Fibroblast of skin of left biceps (primary cell): ENCODE measurements at regions not wholly inside any gene's neighbourhood (a gene's known extent, or its start where the extent isn't known, plus 50 kb on each side); places are given as distances from the start of the nearest gene placed in this dataset.

Experiments used
- DNase-seq, 2 experiments: peaks; one replicate each; pipeline ENCODE4 v3.0.0-alpha.2; 2013; ENCODE audit warnings: low read depth in 2 of 2

DNA sequence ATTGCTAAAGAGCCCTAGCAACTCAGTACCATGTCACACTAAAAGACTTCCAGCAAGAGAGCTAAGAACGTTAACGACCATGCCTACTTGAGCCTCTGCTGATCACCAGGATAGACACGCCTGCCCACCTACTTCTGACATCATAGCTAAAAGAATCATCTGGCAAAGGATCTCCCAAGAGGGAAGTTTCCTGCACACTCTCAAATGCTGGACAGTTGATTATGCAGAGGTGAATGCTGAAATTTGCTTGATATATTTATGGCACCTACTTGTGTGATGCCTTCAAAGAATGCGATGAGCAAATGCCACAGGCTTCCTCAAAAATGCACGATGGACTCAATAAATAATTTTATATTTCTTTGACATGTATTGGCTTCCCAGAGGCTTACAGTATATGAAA is 113.6 kb downstream of the GALC start:
- no peak for DNase-seq

DNA sequence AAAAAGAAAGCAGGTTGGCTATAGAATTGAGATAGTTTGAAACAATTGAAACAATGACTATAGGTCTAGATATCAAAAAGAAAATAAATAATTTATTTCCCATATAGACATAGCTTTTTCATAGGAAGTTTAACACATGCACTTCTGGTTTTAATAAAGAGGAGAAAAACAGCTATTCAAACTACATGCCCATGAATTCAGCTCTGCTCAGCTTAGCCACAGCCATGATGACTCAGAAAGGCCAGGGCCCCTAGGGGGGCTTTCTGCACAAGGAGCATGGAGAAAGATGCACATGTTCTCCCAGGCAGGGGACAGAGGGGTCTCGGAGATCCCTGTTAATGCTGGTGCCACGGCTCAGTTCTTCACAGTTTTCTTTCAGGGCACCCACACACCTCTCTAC is 114.0 kb downstream of the GALC start:
- DNase-seq: peak; percentile 52 to 54

DNA sequence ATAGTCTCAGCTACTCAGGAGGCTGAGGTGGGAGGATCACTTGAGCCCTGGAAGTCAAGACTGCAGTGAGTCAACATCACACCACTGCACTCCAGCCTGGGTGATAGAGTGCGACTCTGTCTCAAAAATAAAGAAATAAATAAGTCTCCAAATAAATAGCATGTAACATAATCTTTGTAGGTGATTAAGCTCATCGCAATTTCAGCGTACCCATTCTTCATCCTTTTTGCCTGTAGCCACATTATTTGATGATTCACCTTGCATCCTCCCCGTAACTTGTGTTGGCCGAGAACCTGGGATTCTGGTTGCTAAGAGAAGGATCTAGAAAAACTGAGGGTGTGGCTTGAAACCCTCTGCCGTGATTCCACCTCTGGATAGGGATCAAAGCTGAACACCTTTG is 115.1 kb downstream of the GALC start:
- no peak for DNase-seq

DNA sequence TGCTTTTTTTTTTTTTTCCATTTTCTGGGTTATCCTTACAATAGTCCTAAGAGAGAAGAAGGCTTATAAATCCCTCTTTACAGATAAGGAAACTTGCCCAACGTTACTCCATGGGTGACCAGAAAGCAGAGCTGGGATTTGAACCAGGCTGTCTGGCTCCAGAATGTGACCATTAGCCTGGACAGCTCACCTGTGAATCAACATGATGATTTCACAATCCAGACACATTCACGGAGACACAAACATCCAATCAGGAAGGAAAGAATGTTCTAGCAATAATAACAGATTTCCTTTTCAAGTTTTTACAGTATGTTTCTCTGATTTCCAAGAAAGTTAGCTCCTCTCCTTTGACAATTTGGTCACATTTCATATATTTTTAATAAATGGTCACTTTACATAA is 118.3 kb downstream of the GALC start:
- no peak for DNase-seq

DNA sequence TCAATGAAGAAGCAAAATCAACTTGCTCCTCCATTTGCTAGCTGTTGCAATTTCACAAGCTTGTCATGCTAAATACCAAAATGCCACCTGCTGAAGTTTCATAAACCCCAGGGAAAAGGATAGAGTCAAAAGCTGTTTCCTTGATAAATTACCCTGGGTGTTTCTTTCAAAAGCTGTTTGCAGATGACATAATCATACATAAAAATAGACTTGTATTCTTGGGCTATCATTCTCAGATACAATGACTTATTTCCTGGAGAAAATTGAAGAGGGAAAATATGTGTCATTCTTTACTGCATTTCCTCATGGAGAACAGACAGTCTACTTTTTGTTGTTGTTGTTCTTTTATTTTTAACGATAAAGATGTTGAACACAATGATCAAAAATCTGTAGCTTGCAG is 119.2 kb downstream of the GALC start:
- no peak for DNase-seq

DNA sequence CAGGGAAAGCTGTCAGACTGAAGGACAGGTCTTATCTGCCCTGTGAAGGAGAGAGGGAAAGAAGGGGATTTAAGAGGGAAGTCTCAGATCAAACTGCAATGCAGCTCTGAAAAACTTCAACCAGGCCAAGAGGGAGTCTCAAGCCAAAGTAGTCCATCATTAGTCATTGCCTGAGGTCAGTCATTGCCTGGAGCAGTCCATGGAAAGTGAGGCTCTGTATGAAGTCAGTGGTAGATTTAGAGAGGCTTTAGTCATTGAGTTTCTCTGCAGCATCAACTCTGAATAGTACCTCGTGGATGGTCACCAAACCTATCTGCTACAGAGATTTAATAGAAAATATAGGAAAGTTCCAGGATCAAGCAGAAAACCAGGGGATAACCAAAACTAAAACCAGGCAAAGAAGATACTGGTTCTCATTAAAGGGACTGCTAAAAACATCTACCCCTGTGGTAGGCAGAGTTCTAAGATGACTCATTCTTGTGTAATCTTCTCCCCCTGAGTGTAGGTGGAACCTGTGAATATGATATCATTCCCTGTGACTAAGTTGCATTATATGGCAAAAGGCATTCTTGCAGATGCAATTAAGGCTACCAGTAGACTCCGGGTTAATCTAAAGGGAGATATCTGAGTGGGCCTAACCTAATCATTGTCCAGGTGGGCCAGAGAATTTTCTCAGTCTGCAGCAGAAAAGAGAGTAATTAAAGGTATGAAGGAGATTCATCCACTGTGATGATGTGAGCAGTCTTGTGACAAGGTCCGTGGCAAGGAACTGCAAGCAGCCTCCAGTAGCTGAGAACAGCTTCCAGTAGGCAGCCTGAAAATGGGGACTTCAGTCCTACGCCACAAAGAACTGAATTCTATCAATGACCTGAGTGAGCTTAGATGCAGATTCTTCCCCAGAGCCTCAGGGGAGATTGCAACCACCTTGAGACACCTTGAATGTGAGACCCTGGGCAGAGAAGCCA is 123.1 kb downstream of the GALC start:
- peak; percentile 77 to 79 for DNase-seq

DNA sequence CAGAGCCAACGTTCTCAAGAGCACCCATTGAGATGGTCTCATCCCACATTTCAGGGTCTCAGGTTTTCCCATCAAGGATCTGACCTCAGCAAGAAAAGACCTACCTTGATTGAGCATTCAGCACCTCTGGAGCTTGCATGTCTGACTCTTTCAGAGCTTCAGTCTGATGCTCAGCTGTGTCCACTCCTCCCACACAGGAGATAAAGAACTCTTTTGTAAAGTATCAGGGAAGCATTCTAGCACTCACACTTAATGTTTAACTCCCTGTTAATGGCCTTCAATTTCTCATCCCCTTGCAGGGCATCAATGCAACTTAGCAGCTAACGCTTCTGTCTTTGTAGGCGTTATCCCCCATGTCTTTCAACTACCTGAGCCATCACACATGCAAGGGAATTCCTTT is 124.1 kb downstream of the GALC start:
- DNase-seq: no peak

DNA sequence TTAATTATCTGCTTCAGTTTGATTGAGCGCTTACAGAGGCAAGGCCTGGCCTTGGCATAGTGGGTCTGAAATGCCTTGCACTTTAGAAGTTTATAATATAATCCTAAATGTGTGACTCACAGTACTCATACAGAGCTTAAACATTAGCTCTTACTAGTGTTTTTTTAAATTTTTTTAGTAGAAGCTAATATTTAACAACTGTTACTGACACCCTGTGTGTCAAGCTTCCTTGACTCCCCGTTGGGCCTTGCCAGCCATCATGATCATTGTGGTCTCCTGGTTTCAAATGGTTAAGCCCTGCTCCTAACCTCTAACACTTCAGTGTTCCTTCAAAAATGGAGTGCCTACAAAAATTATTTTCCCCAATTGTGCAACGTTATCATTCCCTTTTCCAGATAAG is 126.9 kb downstream of the GALC start:
- DNase-seq: no peak

DNA sequence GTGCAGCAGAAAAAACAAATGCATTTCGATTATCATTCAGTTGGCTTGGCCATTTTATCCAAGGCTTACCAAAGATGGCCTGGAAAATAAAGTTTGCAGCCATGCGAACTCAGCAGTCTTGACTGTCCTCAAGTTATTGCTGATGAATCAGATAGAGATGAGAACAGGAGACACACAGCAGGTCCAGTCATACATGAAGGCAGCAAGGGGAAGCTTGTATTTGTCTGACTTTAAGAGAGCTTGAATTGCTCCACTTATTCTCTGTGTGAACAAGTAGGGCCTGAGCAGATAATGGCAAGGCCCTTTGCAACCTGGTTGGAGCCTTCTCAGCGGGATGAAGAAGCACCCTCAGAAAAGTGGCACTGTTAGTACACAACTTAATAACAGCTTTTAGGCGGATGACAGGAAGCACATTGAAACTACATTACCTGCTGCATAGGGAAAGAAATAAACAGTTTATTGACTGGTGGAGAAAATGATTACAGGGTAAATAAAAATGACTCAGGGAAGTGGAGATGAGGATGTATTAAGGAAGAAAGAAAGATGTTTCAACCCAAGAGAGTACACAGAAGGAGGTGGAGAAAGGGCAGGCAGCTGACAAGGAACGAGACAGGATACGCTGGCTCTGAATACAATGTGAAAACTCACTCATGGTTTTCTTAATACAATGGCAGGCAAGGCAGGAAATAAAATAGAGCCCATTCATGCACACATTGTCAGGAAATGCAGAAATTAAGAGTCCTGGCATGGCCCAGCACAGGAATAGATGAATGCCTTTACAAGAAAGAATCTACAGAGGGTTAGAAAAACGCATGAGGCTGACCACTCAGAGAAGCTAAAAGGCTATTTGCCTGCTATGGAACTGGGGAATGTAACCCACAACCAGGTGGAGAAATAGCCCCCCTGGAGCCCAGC is 128.4 kb downstream of the GALC start:
- DNase-seq: no peak

DNA sequence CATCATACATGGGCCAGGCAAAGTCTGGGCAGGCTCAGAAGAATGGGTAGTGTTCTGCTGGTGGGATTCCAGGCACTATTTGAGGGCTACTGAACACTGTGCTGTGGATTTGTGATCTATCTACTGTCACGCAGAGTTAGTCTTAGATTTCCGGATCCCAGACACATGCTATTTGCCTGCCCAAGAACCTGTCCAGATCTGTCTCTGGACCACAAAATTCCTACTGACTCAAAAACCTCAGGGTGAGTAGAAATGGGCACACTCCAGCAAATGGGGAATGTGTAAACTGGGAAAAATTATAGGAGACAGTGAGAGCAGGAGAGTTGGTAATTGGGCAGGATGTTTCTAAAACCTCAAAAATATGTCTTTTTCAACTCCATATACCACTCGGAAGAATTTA is 129.9 kb downstream of the GALC start:
- DNase-seq: no peak

DNA sequence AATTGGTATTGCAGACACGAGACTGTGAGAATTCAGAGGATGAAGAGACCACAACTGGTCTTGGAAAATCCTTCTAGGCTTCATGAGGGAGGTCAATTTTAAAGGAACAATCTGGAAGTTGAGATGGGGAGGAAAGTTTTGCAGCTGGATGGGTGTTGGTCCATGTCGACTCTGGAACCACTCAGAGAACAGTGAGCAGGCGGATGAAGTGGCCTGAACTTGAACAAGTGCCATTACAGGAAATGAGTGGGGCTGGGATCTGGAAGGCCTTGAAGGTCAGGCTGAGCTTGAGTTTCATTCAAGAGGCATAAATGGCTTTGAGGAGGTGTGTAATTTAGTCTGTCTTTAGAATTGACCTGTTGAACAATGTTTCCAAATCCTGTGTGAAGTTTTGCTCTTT is 140.9 kb downstream of the GALC start:
- no peak for DNase-seq

DNA sequence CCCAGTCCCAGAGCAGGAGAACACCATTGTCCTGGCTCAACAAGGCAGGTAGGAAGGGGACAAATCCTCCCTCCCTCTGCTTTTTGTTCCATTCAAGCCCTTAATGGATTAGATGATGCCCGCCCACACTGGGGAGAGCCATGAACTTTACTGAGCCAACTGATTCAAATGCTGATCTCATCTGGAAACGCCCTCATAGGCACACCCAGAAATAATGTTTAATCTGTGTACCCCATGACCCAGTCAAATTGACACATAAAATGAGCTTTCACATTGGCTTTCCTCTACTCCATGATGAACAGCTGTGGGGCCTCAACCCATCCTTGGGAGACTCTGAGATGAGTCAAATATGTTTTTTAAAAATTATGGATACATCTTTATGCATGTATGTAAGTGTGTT is 141.8 kb downstream of the GALC start:
- no peak for DNase-seq

DNA sequence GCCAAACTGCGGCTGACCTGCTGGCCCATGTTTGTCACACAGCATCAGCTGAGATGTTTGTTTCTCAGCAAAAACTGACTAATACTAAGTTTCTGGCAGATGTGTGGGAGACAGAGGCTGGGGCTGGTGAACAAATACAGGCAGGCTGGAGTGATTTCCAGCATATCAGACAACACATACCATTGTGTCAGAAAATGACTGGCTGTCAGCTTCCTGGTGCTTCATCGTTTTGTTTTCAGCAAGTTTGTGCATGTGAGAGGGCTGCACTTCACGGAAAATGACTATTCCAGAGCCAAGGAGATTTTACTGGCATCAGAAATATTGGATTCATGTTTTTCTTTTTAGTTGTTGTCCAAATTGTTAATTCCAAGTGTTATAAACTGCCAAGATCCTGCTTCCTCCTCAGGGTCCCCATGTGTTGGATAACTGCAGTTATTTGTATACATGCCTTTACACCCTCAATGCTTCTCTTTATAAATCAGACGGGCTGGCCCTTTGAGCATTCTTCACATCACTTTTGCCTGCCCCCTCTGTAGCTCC is 145.7 kb downstream of the GALC start:
- DNase-seq: no peak

DNA sequence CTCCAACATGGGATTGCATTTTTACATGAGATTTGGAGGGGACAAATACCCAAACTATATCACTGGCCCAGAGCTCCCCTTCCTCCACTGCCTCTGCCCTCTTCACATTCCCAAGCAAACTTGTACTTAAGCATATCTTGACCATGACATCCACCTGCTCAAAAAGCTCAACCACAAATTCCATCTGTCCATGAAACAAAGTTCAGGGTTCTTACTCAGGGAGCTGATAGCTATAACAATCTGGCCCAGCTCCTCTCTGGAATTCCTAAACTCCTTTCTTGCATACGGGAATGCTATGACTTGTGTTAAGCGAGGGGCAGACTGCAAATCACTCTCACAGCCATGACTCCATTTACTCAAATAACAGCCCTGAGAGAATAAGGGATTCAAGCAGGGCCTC is 152.1 kb downstream of the GALC start:
- DNase-seq: no peak

DNA sequence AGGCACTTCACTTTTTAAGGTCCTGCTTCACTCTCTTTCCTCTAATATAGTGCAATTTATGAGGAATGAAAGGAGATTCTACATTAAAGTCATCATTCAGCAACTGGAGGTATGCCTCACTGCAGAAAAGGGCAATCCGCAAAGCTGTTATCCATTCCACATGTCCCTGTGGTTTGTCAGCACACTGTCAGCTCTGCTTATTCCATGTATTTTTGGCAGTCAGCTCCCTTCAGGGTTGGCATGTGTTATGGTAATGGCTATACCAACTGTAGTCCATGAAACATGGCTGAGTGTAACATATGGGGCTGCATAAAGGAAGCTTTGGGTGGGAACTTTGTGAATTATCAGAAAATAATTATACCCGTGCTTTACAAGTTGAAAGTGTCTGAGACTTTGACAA is 154.1 kb downstream of the GALC start:
- DNase-seq: no peak

DNA sequence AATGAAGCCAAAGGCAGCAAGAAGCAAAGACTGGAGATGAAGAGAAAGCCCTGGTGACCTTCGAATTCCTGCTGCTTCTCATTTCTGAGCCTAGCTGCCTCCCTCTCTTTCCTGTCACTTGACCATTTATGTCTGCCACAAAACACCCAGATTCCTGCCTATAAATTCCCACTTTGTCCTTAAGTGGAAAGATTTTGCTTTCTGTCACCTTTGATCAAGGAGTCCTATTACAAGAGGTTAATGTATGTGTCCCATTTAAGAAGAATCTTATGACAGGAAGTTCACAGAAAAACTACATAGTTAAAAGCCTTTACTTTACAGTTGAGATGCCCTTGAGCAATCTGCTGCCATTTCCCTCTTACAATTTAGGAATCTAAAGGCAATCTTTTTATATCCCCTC is 155.7 kb downstream of the GALC start:
- no peak for DNase-seq

DNA sequence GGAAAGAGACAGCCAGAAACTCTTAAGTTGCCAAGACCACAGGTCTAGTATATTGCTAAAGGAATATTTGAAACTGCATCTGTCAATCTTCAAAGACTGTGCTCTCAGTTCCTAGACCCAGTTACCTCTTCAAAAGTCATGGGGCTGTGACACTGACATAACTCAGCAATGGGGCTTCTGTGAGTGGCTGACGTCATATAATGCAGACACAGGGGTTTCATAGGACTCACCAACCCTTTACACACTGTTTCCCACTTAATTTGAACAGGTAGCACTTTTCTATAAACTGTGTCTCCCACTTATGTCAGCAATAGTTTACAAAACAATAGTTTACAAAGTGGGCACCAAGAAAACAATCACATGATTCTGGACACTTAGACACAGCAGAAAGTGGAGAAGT is 158.4 kb downstream of the GALC start:
- DNase-seq: no peak

DNA sequence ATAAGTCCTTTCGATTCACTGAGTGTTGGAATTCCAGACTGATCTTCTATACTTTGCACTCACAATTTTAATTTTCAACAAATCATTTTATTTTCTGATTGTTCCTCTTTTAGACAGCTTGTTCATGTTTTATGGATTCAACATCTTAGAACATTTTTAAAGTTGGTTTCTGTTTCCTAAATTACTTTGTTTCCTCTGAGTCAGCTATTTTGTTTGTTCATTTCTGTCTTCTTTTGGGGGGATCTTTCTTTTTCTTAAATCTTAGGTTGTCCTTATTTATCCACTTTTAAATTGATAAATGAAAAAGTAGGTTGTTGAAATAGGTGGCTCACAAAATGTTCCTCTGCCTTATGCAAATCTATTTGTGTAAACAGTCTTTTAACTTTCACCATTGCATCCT is 160.0 kb downstream of the GALC start:
- no peak for DNase-seq

DNA sequence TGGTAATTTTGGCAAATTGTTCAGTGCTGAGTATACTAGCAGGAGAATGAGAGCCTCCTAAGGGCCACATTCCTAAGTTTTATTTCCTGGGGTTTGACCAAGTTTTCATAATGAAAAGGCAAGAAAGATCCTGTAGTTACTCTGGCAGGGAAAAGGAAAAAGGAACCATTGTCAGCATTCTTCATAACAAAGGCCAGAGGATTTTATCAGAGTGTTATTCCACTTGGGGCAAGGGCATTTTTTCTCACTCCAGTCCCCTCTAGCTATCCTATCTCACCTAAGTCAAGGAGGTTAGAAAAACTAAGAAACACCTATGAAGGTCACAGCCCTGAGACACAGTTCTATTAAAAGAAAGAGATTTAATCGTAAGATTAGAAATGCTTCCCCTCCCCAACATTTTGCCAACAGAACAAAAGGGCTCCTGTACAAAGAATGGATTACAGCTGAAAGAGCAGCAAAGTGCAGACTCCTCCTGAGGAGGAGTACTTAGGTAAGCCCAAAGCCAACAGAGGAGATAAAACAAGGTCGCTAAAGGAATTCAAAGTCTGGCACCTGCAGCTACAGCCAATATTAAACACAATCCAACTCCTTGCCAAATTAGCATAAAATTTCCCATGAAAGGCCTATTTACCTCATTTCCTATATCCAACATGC is 162.4 kb downstream of the GALC start:
- no peak for DNase-seq

DNA sequence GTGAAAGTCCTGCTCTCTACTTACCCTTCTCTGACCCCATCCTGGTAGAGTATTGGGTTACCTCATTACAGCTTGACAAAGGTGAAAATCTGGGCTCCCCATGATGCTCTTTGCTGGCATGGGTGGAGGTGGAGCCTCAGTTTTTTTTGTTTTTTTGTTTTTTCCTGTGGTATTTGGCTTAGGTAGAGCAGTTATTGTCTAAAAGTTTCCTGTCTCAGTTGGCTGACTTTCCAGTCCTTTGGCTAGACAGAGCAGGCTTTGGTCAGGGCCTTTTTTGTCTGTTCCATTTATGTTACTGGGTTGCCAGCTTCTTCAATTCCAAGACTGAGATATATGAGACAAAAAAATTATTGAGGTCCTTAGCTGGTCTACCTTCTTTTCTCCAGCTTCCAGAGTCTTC is 163.4 kb downstream of the GALC start:
- DNase-seq: no peak

DNA sequence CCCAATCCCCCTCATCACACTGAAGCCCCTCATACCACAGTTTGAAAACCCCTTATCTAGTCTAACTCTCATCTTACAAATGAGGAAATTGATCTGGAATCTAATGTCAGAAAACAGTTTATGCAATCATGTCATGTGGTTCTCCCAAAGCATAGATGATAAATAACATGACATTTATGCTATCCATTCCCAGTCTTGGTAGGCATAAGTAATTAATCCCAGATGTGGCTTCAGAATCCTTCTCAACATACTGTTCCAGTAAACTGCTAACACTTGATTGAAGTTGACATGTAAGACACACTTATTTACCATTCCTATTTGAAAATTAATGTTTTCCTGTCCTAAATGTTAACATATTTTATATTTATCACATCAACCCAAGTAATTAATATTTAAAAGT is 168.7 kb downstream of the GALC start:
- peak in 1 of 2 experiments; percentile 37 for DNase-seq

DNA sequence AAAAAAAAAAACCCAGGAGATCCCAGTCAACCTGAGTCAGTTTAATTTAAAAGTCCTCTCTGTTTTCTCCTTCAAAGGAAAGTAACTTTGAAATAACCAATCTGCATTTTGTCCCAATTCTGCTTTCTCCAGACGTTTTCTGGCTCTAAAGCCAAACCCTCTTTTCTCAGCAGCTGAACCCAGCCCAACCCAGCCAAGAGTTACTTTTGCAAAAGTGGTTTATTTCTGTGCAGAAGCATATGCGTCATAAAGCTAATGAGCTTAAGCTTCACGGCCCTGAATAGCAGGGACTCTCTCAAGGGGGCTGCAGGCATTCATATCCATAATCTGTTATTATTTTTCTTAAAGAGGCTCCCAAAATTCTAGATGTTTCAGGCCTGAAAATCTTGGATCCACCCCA is 176.6 kb downstream of the GALC start:
- DNase-seq: no peak
